Fibroblast of pulmonary artery (primary cell): ENCODE measurements at regions not wholly inside any gene's neighbourhood (a gene's known extent, or its start where the extent isn't known, plus 50 kb on each side); places are given as distances from the start of the nearest gene placed in this dataset.

Experiments used
- DNase-seq: peaks from one replicate; pipeline ENCODE4 v3.0.0-alpha.2; 2010; ENCODE audit warnings: low read depth
- H3K4me3 ChIP-seq: replicated peaks from 2 replicates; pipeline ENCODE4 v1.5.1; 2011; ENCODE audit warnings: low read depth, mild to moderate bottlenecking, control low read depth, low read length, moderate library complexity
- TF ChIP-seq, protein P1 (sequence below): IDR thresholded peaks from 2 replicates; pipeline ENCODE4 v1.5.1; 2011; ENCODE audit warnings: mild to moderate bottlenecking, control low read depth, low read length, inconsistent platforms; ENCODE audit errors: missing control alignments

DNA sequence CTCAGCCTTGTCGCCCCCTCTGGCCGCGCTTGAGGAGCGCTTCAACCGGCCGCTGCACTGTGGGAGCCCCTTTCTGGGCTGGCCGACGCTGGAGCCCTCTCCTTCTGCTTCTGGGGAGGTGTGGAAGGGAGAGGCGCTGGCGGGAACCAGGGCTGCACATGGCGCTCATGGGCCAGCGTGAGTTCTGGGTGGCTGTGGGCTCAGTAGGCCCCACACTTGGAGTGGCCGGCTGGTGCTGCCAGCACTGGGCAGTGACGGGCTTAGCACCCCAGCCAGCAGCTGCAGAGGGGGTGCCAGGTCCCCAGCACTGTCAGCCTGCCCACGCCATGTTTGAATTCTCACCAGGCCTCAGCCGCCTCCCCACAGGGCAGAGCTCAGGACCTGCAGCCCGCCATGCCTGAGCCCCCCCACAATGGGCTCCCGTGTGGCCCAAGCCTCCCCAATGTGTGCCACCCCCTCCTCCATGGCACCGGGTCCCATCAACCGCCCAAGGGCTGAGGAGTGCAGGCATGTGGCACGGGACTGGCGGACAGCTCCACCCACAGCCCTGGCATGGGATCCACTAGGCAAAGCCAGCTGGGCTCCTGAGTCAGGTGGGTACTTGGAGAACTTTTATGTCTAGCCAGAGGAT lies 615.2 kb downstream of the TRIML1 start:
- no peak for DNase-seq
- TF ChIP-seq, protein P1, sequence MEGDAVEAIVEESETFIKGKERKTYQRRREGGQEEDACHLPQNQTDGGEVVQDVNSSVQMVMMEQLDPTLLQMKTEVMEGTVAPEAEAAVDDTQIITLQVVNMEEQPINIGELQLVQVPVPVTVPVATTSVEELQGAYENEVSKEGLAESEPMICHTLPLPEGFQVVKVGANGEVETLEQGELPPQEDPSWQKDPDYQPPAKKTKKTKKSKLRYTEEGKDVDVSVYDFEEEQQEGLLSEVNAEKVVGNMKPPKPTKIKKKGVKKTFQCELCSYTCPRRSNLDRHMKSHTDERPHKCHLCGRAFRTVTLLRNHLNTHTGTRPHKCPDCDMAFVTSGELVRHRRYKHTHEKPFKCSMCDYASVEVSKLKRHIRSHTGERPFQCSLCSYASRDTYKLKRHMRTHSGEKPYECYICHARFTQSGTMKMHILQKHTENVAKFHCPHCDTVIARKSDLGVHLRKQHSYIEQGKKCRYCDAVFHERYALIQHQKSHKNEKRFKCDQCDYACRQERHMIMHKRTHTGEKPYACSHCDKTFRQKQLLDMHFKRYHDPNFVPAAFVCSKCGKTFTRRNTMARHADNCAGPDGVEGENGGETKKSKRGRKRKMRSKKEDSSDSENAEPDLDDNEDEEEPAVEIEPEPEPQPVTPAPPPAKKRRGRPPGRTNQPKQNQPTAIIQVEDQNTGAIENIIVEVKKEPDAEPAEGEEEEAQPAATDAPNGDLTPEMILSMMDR = no peak
- H3K4me3 ChIP-seq = no peak overlapping the region

DNA sequence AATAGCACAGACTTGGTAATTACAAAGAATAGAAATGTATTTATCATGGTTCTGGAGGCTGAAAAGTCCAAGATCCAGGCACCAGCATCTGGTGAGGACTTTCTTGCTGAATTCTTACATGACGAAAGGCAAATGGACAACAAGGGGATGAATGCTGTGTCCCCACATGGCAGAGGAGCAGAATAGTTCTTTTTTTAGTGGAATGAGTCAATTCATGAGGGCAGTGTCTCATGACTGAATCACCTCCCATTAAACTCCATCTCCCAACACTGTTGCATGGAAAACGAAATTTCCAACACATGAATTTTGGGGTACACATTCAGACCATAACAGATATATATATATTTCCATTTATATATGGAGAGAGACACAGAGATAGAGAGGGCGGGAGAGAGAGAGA lies 628.3 kb downstream of the TRIML1 start:
- no peak for DNase-seq
- TF ChIP-seq, protein P1 = no peak
- no peak overlapping the region for H3K4me3 ChIP-seq

DNA sequence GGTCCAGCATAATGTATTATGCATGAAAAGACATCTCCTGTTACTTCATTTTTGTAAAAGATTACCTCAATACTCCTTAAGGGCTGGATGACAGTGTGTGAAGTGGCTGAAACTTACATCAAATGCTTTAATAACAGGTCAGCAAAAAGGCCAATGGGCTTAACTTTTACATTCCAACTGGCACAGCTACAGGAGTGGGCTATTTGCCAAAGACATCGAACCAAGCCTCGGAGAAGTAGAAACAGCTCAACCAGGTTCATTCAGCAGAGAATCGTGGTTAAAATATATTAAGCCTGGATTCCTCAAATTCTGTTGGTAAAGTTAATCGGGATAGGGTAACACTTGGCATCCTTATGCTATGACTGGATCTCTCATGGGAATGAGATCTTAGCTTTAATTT lies 639.7 kb downstream of the TRIML1 start:
- no peak overlapping the region for H3K4me3 ChIP-seq
- TF ChIP-seq, protein P1 = no peak
- peak; percentile 1 for DNase-seq

DNA sequence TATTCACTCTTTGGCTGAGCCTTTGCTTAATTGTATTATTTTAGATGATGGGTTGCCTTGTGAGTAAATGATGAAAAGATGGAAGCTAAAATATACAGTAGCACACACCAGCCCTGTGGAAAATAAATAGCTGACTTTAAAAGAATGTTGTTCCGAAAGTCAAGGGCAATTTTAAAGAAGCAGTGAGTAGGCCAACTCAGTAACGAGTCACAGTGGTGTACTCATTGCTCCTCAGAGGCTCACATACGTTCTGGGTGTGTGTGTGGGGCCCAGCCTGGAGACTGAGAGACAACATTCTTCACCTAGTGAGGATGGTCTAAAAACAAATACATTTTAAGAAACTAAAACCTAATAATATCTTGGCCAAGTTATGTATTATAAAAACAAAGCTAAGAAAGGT lies 640.3 kb downstream of the TRIML1 start:
- DNase-seq = no peak
- TF ChIP-seq, protein P1 = no peak
- H3K4me3 ChIP-seq = no peak overlapping the region

DNA sequence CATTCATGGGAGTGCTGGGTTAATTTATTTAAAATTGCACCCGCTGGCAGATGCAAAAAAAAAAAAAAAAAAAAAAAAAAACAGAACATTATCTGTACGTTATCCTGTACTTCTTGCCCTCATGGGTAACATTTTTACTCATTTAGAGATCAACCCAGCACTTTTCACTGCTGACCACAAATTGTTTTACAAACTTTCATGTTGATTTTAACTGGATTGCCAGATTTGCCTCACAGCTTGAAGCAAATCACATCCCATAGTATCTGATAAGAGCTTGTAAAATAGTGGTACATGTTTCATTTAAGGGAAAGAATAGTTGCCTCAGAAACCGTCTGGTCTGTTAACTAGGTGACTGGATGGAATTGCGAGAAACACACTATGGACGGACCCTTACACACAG lies 640.8 kb downstream of the TRIML1 start:
- TF ChIP-seq, protein P1 = no peak
- no peak for DNase-seq
- no peak overlapping the region for H3K4me3 ChIP-seq

DNA sequence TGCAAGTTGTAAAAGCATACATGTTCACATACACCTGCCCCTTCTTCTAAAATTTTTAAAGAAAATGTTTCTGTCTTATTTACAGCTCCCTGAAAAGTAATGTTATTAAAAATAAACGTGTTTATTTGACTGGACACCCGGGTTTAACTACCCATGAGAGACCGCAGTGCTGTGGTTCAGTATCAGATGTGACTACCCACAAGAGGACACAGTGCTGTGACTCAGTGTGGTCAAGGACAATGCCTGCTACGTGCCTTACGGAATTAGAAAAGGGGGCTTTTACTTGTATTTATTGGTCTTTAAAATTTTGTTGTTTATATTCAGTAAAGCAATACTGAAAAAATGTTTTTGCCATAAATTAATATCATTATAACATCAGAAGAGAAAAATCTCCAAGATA lies 641.4 kb downstream of the TRIML1 start:
- DNase-seq = no peak
- no peak overlapping the region for H3K4me3 ChIP-seq
- TF ChIP-seq, protein P1 = no peak

DNA sequence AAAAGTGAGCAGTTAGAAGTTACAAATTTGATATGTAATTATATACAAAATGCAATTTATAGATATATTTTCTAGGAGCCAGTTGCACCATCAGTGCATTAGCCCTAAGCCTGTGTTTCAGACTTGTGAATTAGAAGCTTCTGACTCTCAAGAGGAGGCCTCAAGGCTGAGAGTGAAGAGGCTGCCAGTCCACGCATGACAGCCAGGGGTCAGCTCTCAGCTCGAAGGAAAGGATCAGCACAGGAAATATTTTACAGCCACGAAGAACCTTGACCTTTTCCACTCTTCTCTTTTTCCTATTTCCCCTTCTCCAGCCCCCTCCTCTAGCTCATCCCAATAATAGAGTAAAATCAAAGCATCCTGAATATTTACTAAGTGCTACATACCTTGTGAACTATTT lies 642.4 kb downstream of the TRIML1 start:
- TF ChIP-seq, protein P1 = no peak
- no peak for DNase-seq
- H3K4me3 ChIP-seq = no peak overlapping the region
